Dermis microvascular lymphatic vessel endothelial cell (primary cell): ENCODE measurements at regions not wholly inside any gene's neighbourhood (a gene's known extent, or its start where the extent isn't known, plus 50 kb on each side); places are given as distances from the start of the nearest gene placed in this dataset.

Experiments
- DNase-seq, 2 donors: peaks; one replicate each; pipeline versions ENCODE4 v3.0.0 to v3.0.0-alpha.2; 2010; ENCODE audit warnings: low read depth in 2 of 2

DNA sequence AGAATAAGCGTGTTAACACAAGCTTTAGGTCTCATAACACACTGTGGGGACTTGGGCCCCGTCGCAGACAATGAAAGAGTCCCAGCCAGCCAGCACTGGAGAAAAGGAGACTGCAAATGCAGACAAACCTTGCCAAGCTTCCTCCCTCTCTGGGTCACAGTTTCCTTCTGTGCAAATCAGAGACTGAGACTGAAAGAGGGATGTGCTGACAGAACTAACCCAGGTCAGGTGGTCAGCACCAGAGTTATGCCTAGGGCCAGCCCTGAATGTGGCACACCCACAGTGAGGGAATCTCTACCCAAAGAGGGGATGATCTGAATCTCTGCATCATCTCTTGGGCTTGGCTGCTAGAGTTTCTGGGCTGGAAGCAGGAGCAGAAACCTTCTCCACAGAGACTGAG, 282.3 kb upstream of the CCL2 start:
- no peak for DNase-seq

DNA sequence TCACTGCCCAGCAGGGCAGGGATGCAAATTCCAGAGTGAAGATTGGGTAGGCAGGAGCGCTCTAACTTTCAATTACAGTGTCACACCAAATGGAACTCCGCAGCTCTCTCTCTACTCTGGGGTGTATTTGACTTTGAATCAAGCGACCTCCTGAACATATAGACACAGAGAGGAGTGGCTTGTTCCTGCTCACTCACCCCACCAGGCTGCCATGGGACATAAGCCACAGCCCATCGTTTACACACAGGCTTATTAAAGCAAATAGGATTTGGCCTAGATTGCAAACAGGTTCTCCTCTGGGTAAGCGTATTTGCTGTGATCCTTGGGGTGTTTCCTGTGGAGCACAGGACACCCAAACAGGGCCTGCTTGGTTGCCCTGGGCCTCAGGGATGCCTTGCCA, 281.6 kb upstream of the CCL2 start:
- DNase-seq = no peak

- no peak for DNase-seq
These were observed 280.8 kb upstream of the CCL2 start for GRCh38 chr17:33974276-33974675.

- DNase-seq = no peak
These were observed 278.3 kb upstream of the CCL2 start for GRCh38 chr17:33976831-33977230.

DNA sequence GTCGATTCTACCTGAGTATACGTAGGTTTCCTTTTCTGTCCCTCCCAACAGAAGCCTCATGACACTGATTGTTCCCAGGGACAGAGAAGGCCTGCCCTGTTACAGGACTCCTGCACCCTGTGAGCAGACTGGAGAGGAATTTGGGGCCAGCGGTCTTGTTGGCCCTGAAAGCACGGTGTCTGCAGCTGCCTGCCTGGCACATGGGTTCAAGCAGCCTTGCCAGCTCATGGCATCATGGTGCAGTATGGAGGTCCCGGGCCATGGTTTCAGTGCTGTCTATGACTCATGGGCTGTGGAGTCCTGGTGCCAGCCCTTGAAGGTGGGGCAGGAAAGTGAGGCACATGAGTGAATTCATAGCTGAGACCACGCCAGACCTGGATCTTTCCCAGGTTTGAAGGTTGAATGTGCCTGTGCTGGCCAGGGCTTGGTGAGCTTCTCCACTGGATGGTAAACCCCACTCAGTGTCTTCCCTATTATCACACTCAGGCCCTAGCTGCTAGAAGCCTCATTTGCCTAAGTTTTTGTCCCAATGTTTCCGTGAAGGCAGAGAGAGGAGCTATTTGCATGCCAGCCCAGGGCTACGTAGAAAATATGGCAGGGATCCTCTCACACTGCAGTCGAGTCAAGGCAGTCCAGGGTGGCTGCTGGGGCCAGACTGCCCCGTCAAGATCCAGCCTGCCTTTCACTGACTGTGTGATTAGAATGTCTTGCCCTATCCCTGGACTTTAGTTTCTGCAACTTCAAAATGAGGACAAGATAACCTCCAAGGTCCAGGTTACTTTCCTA, 277.2 kb upstream of the CCL2 start:
- DNase-seq = no peak

GRCh38 chr17:33978889-33979288, 276.2 kb upstream of the CCL2 start:
- no peak for DNase-seq

DNA sequence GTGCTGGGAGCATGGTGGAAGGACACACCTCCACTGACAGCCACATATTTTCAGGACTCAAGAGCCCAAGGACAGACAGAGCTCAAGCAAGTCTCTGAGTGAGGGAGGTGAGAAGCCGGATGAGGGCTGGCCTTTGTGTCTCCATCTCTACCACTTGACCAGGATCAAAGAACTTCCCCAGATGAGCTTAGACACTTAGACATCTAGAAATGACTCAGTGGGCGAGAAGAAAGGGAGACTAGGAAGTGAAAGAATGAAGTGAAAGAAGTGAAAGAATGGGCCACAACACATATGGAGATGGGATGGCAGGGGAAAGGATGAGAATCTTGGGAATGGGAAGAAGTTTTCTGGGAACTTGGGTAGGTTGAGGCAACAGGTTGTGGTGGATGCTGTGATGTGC, 274.9 kb upstream of the CCL2 start:
- no peak for DNase-seq

GRCh38 chr17:33981711-33982601, 273.1 kb upstream of the CCL2 start:
- no peak for DNase-seq

DNA sequence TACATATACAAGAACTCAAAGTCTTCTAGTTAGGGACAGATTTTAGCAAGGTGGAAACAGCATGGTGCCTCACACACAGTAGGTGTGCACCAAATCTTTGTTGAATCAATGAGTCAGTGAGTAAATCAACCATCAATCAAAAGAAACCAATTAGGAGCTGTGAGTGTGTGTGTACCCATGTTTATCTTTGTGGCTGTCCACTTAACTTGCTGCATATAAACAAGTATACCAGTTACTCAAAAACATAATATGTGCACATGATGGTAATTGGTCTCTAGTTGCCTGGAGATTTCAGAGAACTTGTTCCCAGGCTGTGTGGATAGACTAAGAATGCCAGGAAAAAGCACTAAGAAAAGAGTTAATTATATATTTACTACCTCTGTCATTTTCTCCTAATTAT, 272.2 kb upstream of the CCL2 start:
- DNase-seq = no peak

DNA sequence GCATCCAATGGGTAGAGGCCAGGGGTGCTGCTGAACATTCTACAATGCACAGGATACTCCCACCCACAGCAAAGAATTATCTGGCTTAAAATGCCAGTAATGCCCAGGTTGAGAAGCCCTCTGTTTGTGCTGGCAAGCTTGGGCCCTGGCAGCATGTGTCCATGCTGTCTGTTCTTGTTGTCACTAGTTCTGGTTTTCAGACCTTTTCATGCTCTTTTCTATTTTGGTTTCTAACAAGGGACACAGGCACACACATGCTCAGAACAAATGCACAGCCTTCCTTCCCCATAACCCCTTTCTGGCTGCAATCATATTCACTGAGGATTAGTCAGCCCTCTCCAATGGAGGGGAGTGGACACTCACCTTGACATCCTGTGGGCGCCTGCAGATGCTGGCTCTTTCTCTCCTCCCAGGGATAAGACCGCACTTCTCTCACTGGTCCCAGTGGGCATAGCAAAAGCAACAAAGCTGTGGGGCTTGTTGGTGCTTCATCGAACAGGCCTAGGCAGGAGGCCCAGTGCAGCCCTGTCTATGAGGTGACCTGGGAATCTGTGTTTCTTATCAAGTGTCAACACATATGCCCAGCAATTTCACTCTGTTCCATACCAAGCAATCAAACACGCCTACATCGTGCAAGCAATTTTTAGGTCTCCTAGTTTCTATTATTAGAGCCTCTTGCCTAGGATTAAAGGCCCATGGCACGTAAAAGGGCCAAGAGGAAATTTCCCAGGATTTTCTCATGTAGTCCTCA, 271.1 kb upstream of the CCL2 start:
- no peak for DNase-seq

DNA sequence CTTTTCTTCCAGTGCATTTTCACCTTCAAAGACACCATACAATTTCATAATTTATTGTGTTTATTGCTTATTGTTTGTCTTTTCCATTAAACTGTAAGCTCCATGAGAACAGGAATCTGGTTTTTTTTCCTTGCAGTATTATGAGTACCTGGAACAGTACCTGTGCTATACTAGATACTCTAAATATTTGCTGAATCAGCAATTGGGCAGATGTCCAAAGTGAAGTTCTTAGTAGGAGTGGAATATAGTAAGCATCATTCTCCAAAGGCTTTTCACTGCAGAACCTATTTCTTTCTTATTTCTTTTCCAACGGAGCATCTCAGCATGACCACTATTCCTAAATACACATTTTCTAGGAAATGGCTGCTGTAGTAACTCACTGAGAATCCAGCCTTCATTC, 269.0 kb upstream of the CCL2 start:
- no peak for DNase-seq

DNA sequence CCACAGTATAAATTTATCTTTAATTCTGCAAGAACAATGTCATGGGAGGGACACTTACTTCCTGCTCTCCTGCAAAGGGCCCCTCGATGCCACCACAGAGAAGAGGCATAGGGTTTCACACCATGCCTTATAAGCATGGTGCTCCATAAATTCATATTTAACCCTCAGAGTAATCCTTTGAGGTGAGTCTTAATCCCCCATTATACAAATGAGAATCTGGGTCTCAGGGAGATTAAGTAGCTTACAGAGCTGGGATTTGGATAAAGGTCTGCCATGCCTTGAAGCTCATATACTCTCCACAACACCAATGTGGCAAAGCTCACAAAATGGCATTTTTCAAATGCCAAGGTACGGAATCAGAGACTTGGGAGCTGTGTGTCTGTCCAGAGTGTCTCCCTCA, 268.5 kb upstream of the CCL2 start:
- no peak for DNase-seq

DNA sequence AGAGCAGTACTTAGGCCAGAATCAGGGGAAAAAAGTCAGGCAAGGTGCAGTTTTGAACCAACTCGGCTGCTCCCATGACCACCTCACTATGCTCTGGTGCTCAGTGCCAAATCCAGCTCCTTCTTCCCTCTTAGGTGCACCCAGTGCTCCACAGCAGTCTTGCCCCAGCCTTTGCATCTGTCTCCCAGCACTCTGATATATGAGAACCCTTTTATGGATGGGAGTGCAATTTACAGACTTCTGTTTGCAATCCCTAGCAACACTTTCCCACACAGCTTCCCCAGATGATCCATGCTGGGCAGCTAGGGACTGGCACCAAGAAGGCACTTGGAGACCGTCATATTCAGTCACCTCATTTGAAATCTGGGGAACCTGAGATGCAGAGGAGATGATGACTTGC, 267.9 kb upstream of the CCL2 start:
- no peak for DNase-seq

DNA sequence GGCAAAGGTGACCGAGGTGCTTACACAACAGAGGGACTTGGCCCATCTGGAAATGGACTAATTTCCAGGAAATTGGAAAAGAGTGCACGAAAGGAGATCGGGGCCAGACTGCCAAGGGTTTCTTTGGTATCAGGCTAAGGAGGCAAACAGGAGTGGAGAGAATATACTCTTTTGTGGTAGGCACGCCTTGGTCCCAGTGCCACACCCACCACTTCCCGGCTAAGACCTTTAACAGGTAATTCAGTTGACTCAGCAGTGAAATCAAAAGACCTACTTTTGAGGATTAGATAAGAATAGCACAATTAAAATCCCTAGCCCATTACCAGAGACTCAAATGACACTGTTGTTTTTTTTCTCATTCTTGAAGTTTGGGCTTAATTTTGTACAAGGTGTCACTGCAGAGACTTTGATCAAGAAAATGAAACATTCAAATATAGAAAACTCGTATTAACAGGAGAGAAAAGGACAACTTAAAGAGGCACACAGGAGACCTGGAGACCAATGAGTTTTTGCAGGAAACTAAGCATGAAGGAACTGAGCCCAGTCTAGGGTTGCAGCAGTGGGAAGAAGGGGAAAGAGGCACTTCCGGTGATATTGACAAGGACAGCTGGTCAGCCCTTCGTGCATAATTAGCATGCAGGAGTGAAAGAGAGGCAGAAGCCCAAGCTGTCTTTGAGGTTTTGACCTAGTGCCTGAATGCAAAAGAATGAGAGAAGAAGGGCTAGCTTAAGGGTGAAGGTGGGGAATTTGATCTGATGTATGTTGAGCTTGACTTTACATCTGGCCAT, 265.5 kb upstream of the CCL2 start:
- DNase-seq = no peak

DNA sequence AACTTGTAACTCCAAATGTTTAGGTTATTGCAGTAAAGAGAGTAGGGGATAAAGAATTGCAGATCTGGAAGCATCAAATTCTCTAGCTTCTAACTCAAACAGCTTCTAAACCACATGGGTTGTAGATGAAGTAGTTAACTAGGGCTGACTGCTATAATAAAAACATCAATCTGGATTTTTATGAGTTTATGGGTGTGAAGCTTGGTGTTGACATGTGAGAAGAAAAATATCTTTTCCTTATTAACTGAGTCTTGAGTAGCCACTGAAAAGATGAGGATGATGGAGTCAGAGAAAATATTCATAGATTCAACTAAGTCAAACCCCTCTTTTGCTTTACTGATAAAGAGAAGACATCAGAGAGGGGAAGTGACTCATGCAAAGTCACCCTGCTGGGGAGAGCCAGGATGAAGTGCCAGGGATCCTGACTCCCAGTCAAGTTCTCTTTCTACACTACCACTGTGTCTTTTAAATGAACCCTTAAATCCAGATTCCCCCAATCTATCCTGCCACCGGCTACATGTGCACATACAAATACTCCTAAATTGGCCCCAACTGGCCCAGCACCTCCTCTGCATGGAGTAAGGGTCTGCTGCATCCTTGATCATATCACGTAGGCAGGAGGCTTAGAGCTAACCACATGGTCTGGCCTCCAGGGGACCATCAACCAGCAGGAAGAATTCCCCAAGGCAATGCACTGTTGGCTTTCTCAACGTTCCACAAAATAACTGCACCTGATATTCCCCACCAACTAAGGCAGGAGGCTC, 264.0 kb upstream of the CCL2 start:
- no peak for DNase-seq

- DNase-seq = no peak
These were observed 263.0 kb upstream of the CCL2 start for GRCh38 chr17:33992113-33992512.

DNA sequence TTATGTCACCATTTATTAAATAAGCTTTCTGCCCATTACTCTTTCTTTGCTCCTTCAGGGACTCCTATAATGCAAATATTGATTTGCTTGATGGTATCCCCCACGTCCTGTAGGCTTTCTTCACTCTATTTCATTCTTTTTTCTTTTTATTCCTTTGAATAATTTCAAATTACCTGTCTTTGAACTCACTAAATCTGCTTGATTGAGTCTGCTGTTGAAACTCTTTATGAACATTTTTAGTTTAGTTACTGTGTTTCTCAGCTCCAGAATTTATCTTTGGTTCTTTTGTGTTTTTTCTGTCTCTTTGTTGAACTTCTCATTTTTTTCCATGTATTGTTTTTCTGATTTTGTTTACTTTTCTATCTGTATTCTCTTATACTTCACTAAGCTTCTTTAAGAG, 254.4 kb upstream of the CCL2 start:
- no peak for DNase-seq

DNA sequence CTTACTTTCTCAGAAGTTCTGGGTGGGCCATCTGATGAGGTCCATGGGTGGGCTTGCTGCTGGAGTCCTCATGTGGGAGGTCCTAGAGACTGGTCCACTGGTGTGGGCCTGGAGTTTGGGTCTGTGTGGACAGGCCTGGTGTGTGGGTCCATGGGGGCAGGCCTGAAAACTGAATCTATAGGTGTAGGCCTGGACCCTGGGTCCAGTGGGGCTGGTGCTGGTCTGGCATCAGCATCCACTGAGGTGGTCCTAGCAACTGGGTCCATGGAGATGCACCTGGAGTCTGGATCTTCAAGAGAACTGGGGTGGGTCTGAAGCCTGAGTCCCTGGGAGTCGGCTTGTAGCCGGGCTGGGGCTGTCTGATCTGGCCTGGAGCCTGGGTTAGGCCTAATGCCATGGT, 253.8 kb upstream of the CCL2 start:
- DNase-seq = no peak

DNA sequence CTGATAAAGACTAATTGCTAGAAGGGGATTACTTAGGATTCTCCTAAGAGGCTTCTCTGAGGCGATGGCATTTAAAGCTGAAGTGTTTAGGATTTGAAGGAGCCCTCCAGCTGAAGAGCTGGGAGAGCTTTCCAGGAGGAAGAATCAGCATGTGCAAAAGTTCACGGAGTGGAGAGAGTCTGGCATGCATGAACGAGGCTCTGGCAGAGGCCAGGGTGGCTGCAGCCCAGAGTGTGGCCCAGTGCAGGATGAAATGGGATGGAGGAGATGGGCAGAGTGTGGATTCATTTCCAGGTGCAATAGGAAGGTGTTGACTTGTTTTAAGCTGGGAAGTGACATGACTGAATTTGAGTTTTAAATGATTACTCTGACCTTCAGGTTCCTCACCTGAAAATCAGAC, 249.0 kb upstream of the CCL2 start:
- DNase-seq = no peak

DNA sequence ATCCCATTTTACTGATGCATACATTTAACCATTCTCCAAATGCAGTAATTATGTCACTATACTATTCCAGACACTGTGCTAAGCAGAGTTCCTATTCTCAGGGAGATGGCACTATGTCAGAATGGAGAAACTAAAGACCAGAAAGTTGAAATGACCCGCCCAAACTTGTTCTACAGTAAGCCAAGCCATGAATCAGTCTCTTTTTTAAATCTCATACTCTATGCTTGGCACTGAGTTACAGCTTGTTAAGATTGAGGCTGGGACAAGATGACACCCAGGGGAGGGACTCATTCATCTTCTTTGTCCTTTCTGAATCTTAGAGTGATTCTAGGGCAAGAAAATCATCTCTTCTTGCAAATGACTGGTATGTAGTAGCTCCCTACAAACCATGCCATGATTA, 247.0 kb upstream of the CCL2 start:
- DNase-seq = no peak

- DNase-seq = no peak
These were observed 245.2 kb upstream of the CCL2 start for GRCh38 chr17:34009912-34010311.
